ENCODE measurements at regions not wholly inside any gene's neighbourhood (a gene's known extent, or its start where the extent isn't known, plus 50 kb on each side); places are given as distances from the start of the nearest gene placed in this dataset.

DNA sequence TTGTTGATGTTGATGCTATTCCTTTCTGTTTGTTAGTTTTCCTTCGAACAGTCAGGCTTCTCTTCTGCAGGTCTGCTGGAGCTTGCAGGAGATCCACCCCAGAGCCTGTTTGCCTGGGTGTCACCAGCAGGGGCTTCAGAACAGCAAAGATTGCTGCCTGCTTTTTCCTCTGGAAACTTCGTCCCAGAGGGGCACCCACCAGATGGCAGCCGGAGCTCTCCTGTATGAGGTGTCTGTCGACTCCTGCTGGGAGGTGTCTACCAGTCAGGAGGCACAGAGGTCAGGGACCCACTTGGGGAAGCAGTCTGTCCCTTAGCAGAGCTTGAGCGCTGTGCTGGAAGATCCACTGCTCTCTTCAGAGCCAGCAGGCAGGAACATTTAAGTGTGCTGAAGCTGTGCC lies 303.2 kb downstream of the ZIC1 start:
- TF ChIP-seq SMC3 (IDR thresholded peaks at IDR 0.05; ENCODE audit: low read depth, low read length) (no peak), POLR2A (IDR thresholded peaks at IDR 0.05; ENCODE audit: low read depth, low read length) (no peak), RCOR1 (IDR thresholded peaks at IDR 0.05; ENCODE audit: insufficient replicate concordance, low read length) (no peak), MAZ (IDR thresholded peaks at IDR 0.05; ENCODE audit: borderline replicate concordance, low read depth, low read length) (no peak), MAFK (IDR thresholded peaks at IDR 0.05; ENCODE audit: low read depth, low read length) (no peak)
- TF ChIP-seq, protein P1, sequence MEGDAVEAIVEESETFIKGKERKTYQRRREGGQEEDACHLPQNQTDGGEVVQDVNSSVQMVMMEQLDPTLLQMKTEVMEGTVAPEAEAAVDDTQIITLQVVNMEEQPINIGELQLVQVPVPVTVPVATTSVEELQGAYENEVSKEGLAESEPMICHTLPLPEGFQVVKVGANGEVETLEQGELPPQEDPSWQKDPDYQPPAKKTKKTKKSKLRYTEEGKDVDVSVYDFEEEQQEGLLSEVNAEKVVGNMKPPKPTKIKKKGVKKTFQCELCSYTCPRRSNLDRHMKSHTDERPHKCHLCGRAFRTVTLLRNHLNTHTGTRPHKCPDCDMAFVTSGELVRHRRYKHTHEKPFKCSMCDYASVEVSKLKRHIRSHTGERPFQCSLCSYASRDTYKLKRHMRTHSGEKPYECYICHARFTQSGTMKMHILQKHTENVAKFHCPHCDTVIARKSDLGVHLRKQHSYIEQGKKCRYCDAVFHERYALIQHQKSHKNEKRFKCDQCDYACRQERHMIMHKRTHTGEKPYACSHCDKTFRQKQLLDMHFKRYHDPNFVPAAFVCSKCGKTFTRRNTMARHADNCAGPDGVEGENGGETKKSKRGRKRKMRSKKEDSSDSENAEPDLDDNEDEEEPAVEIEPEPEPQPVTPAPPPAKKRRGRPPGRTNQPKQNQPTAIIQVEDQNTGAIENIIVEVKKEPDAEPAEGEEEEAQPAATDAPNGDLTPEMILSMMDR (conservative IDR thresholded peaks at IDR 0.05; ENCODE audit: low read depth, low read length): no peak
- TF ChIP-seq, protein P2, sequence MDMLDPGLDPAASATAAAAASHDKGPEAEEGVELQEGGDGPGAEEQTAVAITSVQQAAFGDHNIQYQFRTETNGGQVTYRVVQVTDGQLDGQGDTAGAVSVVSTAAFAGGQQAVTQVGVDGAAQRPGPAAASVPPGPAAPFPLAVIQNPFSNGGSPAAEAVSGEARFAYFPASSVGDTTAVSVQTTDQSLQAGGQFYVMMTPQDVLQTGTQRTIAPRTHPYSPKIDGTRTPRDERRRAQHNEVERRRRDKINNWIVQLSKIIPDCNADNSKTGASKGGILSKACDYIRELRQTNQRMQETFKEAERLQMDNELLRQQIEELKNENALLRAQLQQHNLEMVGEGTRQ (IDR thresholded peaks at IDR 0.05; ENCODE audit: low read depth, low read length): no peak

Measured in IMR-90 (cell line).